HG03060 (cell line): ENCODE measurements at regions not wholly inside any gene's neighbourhood (a gene's known extent, or its start where the extent isn't known, plus 50 kb on each side); places are given as distances from the start of the nearest gene placed in this dataset.
"Not testable (repeated sequence)": the region's sequence is repeated elsewhere in the genome, so short reads cannot be mapped to it uniquely, and the experiment has no call there.

Source experiments
- ATAC-seq: cut with Tn5 transposase; IDR thresholded peaks from one replicate; pipeline ENCODE4 v1.9.1; 2021; ENCODE audit warnings: low read depth, moderate number of reproducible peaks; ENCODE audit not compliant: unreplicated experiment

DNA sequence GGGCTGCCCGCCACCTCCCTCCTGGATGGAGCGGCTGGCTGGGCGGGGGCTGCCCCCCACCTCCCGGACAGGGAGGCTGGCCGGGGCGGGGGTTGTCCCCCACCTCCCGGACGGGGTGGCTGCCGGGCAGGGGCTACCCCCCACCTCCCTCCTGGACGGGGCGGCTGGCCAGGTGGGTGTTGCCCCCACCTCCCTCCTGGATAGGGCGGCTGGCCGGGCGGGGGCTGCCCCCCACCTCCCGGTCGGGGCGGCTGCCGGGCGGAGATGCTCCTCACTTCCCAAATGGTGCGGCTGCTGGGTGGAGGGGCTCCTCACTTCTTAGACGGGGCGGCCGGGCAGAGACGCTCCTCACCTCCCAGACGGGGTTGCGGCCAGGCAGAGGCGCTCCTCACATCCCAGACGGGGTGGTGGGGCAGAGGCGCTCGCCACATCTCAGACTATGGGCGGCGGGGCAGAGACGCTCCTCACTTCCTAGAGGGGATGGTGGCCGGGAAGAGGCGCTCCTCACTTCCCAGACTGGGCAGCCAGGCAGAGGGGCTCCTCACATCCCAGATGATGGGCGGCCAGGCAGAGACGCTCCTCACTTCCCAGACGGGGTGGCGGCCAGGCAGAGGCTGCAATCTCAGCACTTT lies 153.9 kb upstream of the OR4C13 start:
- ATAC-seq: not testable (repeated sequence)

DNA sequence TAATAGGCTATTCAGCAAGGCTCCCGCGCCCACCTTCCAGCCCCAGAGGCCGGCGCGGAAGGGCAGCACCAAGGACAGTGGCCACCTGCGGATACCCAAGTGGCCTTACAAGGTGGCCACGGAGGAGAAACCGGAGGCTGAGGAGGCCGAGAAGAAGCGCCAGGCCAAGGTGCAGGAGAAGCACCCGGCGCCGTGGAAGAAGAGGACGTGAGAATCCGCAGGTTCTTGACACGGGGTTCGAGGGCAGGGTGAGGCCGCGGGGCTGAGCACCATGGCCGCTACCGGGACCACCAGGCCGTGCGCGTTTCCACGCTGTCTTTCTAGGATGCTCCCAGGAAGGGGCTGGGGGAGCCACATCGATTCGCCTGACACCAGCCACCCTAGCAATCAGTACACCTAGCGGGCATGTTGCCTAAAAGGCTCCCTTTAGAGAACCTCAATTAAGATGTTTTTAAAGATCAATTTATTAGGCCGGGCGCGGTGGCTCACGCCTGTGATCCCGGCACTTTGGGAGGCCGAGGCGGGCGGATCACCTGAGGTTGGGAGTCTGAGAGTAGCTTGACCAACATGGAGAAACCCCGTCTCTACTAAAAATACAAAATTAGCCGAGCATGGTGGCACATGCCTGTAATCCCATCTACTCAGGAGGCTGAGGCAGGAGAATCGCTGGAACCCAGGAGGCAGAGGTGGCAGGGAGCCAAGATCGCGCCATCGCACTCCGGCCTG lies 134.3 kb upstream of the OR4C13 start:
- not testable (repeated sequence) for ATAC-seq

DNA sequence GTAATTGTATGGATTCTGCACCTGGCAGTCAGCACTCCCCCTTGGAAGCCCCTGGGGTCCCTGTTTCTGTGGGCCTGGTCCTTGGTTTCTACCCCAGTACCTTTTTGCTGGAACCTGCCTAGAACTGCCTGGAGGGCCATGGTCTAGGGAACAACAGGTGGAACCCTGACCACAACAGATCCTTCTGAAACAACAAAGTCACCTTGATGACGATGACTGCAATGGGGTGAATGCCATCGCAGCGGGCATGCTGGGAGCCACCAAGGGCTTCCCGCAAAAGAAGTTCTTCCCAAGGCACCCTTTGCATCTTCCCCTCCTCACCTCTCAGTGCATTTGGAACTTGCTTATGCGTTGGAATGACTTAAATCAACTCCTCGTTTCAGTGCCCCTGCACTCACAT lies 129.0 kb upstream of the OR4C13 start:
- not testable (repeated sequence) for ATAC-seq

DNA sequence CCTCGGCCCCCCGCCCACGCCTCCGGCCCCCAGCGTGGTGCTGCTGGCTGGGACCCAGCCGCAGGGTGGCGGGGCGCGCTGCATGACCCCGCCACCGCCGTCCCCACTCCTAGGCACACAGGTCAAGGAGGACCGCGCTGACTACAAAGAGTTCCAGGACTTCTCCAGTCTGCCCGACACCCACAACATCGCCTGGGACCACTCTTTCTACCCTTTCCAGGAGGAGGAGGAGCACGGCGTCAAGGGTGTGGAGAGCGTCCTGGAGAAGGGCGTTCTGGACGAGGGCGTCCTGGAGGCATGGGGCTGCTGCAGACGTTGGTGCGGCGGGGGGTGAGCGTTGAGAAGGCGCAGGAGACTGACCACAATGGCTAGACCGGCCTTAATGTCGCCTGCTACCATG lies 101.7 kb upstream of the OR4C13 start:
- not testable (repeated sequence) for ATAC-seq

DNA sequence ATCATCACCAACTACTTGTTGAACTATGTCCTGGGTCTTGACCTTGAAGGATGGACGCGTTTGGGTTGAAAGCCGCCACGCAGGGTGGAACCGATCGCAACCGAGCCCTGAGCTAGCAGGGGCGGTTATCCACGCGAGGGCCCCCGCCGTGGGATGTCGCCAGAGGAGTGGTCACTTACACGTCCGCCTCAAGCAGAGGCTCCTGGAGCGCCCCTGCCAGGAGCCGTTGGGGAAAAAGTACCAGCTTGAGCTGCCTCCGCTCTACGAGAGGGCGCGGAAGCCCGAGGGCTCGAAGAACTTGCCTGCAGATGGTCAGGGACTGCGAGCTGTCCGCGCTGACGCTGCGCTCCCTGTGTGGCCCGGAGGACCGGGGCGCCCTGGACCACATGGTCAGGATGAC lies 100.7 kb upstream of the OR4C13 start:
- no peak for ATAC-seq

DNA sequence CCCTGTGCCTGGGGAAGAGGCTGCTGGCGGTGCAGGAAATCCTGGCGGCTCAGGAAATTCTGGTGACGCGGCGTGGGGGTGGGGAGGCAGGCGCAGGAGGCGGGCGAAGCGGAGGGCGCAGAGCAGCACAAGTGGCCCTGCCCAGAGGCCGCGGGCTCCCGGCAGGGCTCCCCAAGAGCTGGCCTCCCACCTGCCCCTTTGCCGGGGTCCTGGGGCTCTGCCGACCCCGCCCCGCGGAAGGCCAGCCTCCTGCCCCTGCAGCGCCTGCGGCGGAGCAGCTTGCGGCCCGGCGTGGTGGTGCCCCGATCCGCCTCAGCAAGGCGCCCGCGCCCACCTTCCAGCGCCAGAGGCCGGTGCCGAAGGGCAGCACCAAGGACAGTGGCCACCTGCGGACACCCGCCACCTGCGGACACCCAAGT lies 100.2 kb upstream of the OR4C13 start:
- no peak for ATAC-seq

DNA sequence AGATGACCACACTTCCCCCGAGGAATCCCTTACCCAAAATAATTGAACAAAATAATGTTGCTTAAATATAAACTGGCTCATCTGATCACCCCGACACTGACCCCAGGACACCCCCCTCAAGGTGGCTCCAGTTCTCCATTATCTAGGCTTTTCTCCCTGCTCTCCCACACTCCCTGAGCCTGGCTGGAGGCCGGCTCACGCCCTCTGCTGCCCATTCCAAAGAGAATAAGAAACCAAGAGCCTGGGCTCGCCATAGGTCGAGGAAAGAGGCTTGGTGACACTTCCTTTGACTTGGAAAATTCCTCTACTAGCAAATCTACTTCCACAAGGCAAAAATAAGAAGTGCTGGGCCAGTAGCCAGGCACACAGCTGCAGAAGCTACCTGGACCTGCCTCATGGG lies 63.3 kb upstream of the OR4C13 start:
- not testable (repeated sequence) for ATAC-seq

DNA sequence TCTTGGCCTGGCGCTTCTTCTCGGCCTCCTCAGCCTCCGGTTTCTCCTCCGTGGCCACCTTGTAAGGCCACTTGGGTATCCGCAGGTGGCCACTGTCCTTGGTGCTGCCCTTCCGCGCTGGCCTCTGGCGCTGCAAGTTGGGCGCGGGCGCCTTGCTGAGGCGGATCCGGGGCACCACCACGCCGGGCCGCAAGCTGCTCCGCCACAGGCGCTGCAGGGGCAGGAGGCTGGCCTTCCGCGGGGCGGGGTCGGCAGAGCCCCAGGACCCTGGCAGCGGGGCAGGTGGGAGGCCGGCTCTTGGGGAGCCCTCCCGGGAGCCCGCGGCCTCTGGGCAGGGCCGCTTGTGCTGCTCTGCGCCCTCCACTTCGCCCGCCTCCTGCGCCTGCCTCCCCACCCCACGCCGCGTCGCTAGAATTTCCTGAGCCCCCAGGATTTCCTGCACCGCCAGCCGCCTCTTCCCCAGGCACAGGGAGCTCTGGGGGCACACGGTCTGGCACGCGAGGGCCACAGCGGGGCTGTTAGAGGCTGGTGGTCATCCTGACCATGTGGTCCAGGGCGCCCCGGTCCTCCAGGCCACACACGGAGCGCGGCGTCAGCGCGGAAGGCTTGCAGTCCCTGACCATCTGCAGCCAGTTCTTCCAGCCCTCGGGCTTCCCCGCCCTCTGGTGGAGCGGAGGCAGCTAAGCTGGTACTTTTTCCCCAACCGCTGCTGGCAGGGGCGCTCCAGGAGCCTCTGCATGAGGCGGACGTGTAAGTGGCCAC lies 60.1 kb upstream of the OR4C13 start:
- ATAC-seq: not testable (repeated sequence)

DNA sequence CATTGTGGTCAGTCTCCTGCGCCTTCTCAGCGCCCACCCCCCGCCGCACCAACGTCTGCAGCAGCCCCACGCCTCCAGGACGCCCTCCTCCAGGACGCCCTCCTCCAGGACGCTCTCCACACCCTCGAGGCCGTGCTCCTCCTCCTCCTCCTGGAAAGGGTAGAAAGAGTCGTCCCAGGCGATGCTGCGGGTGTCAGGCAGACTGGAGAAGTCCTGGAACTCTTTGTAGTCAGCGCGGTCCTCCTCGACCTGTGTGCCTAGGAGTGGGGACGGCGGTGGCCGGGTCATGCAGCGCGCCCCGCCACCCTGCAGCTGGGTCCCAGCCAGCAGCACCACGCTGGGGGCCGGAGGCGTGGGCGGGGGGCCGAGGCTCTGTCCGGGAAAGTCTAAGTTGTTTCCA lies 58.7 kb upstream of the OR4C13 start:
- not testable (repeated sequence) for ATAC-seq
